ENCODE measurements at regions not wholly inside any gene's neighbourhood (a gene's known extent, or its start where the extent isn't known, plus 50 kb on each side); places are given as distances from the start of the nearest gene placed in this dataset.

- TF ChIP-seq CTCF (IDR thresholded peaks at IDR 0.05) (no peak), POLR2AphosphoS5 (IDR thresholded peaks at IDR 0.05) (no peak), POLR2A (IDR thresholded peaks at IDR 0.05) (no peak)
These were observed 453.7 kb downstream of the NAV3 start for GRCh38 chr12:78284417-78284816.

All from prostate gland (tissue), 2 donors.